CD14-positive monocyte (primary cell): ENCODE measurements at regions not wholly inside any gene's neighbourhood (a gene's known extent, or its start where the extent isn't known, plus 50 kb on each side); places are given as distances from the start of the nearest gene placed in this dataset.
A peak's percentile ranks its signal among the peaks of the same experiment; 100 is the strongest.

Experiments used
- DNase-seq, 3 donors: peaks; one replicate each; pipeline ENCODE4 v3.0.0-alpha.2; 2011 to 2022
- H2AFZ ChIP-seq: 2 replicates; pipeline ENCODE4 v1.6.0; 2012; ENCODE audit warnings: mild to moderate bottlenecking, low read depth, low read length, inconsistent platforms; ENCODE audit not compliant: insufficient read depth, poor library complexity, severe bottlenecking
- H3K27ac ChIP-seq, 2 donors: 1 replicate in 1 of 2; 2 replicates in 1 of 2; pipeline ENCODE4 v1.5.1; 2012 to 2013; ENCODE audit warnings: low read length in 2 of 2, control low read depth in 1 of 2, inconsistent platforms in 1 of 2, low read depth in 1 of 2, mild to moderate bottlenecking in 1 of 2
- H3K27me3 ChIP-seq, 2 donors: one replicate each; pipeline versions ENCODE4 v1.6.0 to v1.6.1; 2011 to 2013; ENCODE audit warnings: low read length in 2 of 2; ENCODE audit not compliant: control insufficient read depth in 2 of 2, insufficient read depth in 2 of 2
- H3K36me3 ChIP-seq, 2 donors: replicated peaks in 1 of 2; 1 replicate in 1 of 2; 2 replicates in 1 of 2; pipeline versions ENCODE4 v1.5.1 to v1.6.1; 2012 to 2013; ENCODE audit warnings: low read length in 2 of 2, control low read depth in 1 of 2, inconsistent platforms in 1 of 2, mild to moderate bottlenecking in 1 of 2; ENCODE audit not compliant: insufficient read depth in 2 of 2, control insufficient read depth in 1 of 2
- H3K4me1 ChIP-seq, 2 donors: 1 replicate in 1 of 2; 2 replicates in 1 of 2; pipeline versions ENCODE4 v1.5.1 to v1.6.1; 2012 to 2013; ENCODE audit warnings: low read length in 2 of 2, control low read depth in 1 of 2, inconsistent platforms in 1 of 2, mild to moderate bottlenecking in 1 of 2, moderate library complexity in 1 of 2; ENCODE audit not compliant: insufficient read depth in 2 of 2, control insufficient read depth in 1 of 2
- H3K4me2 ChIP-seq: replicated peaks from 2 replicates; pipeline ENCODE3; 2012; ENCODE audit warnings: low read length, moderate library complexity, mild to moderate bottlenecking; ENCODE audit not compliant: poor library complexity, severe bottlenecking; ENCODE audit errors: extremely low read depth
- H3K4me3 ChIP-seq, 3 experiments: fragments of 200-600 bp in 1 of 3; sonication (generic) in 1 of 3; replicated peaks in 1 of 3; 1 replicate in 2 of 3; 2 replicates in 1 of 3; pipeline ENCODE4 v1.5.1; 2011 to 2013; ENCODE audit warnings: low read length in 3 of 3, mild to moderate bottlenecking in 3 of 3, control low read depth in 2 of 3, low read depth in 2 of 3, inconsistent platforms in 1 of 3, moderate library complexity in 1 of 3
- H3K79me2 ChIP-seq: 2 replicates; pipeline ENCODE4 v1.6.0; 2012; ENCODE audit warnings: mild to moderate bottlenecking, control low read depth, inconsistent platforms, low read length, moderate library complexity; ENCODE audit not compliant: insufficient read depth
- H3K9ac ChIP-seq: 2 replicates; pipeline ENCODE4 v1.6.0; 2017; ENCODE audit warnings: low read length, mild to moderate bottlenecking; ENCODE audit not compliant: insufficient read depth, poor library complexity, severe bottlenecking
- H3K9me3 ChIP-seq, 2 donors: replicated peaks in 1 of 2; 1 replicate in 1 of 2; 2 replicates in 1 of 2; pipeline versions ENCODE4 v1.5.1 to v1.6.1; 2012 to 2013; ENCODE audit warnings: low read length in 2 of 2, control low read depth in 1 of 2; ENCODE audit not compliant: control insufficient read depth in 1 of 2, insufficient read depth in 1 of 2
- H4K20me1 ChIP-seq: 2 replicates; pipeline ENCODE4 v1.6.0; 2012; ENCODE audit warnings: mild to moderate bottlenecking, low read length, control low read depth, moderate library complexity; ENCODE audit not compliant: insufficient read depth
- H3K27ac Mint-ChIP-seq, 7 donors: one replicate each; pipeline ENCODE4 v1.8.0; 2020; ENCODE audit warnings: mild to moderate bottlenecking in 7 of 7, mixed read lengths in 7 of 7, moderate library complexity in 6 of 7, inconsistent platforms in 2 of 7
- H3K27me3 Mint-ChIP-seq, 3 donors: one replicate each; pipeline ENCODE4 v1.8.0; 2021 to 2022; ENCODE audit warnings: low read depth in 3 of 3, mild to moderate bottlenecking in 3 of 3, mixed read lengths in 3 of 3, moderate library complexity in 3 of 3, inconsistent platforms in 1 of 3
- H3K36me3 Mint-ChIP-seq, 2 donors: one replicate each; pipeline ENCODE4 v1.8.0; 2020; ENCODE audit warnings: mixed read lengths in 2 of 2, inconsistent platforms in 1 of 2, mild to moderate bottlenecking in 1 of 2
- H3K4me1 Mint-ChIP-seq: one replicate; pipeline ENCODE4 v1.8.0; 2020; ENCODE audit warnings: mild to moderate bottlenecking, mixed read lengths
- H3K4me3 Mint-ChIP-seq, 2 donors: one replicate each; pipeline ENCODE4 v1.8.0; 2020; ENCODE audit warnings: mild to moderate bottlenecking in 2 of 2, mixed read lengths in 2 of 2, moderate library complexity in 1 of 2
- H3K9me3 Mint-ChIP-seq, 7 donors: one replicate each; pipeline ENCODE4 v1.8.0; 2020 to 2022; ENCODE audit warnings: mixed read lengths in 7 of 7, mild to moderate bottlenecking in 6 of 7, moderate library complexity in 6 of 7, inconsistent platforms in 2 of 7
- WGBS: methylation state at CpG from one replicate; pipeline ENCODE4 v1.1.5; 2013; ENCODE audit warnings: missing lambda C conversion rate; ENCODE audit not compliant: insufficient coverage; 5-methylcytosine and 5-hydroxymethylcytosine counted together
- intact Hi-C, 2 donors: fragments of 100-400 bp; cut with micrococcal nuclease; formaldehyde crosslinking; loops; one replicate each; pipeline versions ENCODE4 v1.15.0 to v1.15.1; 2023
- TF ChIP-seq, protein P1 (sequence below): fragments of 200-600 bp; IDR thresholded peaks from one replicate; pipeline ENCODE4 v1.8.0; 2022; ENCODE audit warnings: antibody characterized with exemption, mild to moderate bottlenecking

DNA sequence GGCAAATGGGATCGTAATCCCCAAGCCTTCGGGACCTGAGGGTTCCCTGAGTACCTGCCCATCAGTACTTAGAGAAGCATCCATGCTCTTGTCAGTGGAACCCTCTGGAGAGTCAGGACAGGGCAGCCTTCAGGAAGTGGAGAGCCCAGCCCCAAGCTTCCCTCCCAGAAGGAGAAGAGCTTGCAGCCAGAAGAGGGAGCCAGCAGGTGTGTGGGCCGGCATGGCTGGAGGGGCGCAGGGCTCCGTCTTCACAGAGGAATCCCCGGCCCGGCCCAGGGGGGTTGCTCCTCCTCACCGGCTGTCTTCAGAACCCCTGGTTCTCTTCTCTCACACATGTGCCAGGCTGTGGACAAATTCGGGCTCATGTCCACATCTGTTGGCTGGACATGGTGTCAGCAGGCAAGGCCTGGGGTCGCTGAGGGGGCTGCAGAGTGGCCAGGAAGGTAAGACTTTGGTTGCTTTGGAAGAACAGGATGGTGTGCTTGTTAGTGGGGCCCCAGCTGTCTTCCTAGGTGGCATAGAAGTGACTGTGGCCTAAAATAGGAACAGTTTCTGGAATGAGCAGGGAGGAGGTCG lies 58.9 kb upstream of the RXRA start:
- peaks cover 3% of the 10 kb centered on the region for H4K20me1 ChIP-seq
- H3K36me3 ChIP-seq: no peaks in the 10 kb centered on the region
- DNase-seq: peak in 1 of 3 donors; percentile 11
- Mint-ChIP-seq H3K36me3 (no peaks in the 10 kb centered on the region), H3K27ac (peak overlapping the region in 1 of 7 donors; percentile 6), H3K27me3 (peaks cover 29 to 66% (median 46%) of the 10 kb centered on the region in 3 donors), H3K4me1 (peaks cover 27% of the 10 kb centered on the region), H3K9me3 (peaks cover 0 to 4% (median 0%) of the 10 kb centered on the region in 7 donors), H3K4me3 (peak overlapping the region in 1 of 2 donors; percentile 39)
- H3K27me3 ChIP-seq: peaks cover 0 to 36% of the 10 kb centered on the region in 2 donors
- no peaks in the 10 kb centered on the region for H3K9me3 ChIP-seq
- H3K27ac ChIP-seq: no peak overlapping the region
- H3K4me2 ChIP-seq: no peak overlapping the region
- WGBS: 66% methylated on average over 9 of the region's 11 CpGs
- no peaks in the 10 kb centered on the region for H3K79me2 ChIP-seq
- TF ChIP-seq, protein P1, sequence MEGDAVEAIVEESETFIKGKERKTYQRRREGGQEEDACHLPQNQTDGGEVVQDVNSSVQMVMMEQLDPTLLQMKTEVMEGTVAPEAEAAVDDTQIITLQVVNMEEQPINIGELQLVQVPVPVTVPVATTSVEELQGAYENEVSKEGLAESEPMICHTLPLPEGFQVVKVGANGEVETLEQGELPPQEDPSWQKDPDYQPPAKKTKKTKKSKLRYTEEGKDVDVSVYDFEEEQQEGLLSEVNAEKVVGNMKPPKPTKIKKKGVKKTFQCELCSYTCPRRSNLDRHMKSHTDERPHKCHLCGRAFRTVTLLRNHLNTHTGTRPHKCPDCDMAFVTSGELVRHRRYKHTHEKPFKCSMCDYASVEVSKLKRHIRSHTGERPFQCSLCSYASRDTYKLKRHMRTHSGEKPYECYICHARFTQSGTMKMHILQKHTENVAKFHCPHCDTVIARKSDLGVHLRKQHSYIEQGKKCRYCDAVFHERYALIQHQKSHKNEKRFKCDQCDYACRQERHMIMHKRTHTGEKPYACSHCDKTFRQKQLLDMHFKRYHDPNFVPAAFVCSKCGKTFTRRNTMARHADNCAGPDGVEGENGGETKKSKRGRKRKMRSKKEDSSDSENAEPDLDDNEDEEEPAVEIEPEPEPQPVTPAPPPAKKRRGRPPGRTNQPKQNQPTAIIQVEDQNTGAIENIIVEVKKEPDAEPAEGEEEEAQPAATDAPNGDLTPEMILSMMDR: peak; percentile 25
- no peak overlapping the region for H2AFZ ChIP-seq
- no peak overlapping the region for H3K9ac ChIP-seq
- intact Hi-C loops: no loop called here
- H3K4me1 ChIP-seq: peaks cover 25% of the 10 kb centered on the region in 2 donors
- no peak overlapping the region for H3K4me3 ChIP-seq

DNA sequence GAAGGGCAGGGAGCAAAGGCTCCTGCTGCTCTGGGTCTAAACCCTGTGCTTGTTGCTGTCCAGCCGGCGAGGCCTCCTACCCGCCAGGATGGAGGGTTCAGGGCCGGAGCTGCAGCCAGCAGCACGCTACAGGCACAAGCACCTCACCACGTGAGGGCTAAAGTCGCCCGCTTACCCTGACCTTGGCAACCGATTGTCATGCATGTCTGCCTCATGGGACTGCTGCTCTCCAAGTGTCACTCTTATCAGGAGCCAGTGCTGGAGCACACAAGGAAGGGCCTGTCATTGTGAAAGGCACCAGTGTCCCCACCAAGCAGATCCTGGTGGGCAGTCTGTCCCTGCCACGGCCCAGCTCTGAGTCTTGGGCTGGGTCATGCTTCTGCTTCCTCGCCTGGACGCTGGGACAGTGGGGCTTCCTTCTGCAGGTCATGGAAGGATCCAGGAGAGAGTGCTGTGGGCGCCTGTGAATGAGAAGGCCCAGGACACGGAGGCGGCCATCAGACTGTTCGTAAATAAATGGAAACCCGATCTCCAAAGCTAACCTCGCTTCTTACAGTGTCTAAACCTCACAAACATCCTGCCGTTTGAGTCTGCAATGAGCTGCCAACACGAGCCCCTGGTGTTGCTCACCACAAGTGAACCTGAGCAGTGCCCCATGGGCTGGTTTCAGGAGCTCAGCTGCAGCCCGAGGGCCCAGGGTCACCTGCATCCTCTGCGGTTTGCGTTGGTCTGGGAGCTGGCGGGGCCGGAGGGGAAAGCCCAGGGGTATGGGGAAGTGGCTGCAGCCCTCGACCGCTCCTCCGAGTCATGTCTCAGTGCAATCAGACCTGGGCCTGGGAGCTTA lies 58.2 kb upstream of the RXRA start:
- Mint-ChIP-seq H3K4me1 (peaks cover 27% of the 10 kb centered on the region), H3K9me3 (peaks cover 0 to 4% (median 0%) of the 10 kb centered on the region in 7 donors), H3K27me3 (peaks cover 31 to 70% (median 45%) of the 10 kb centered on the region in 3 donors), H3K27ac (peak overlapping the region in 6 of 7 donors; percentile 6 to 71 (median 50)), H3K36me3 (no peaks in the 10 kb centered on the region), H3K4me3 (peak overlapping the region; percentile 27 to 77)
- 31% methylated on average over 24 of the region's 28 CpGs for WGBS
- Histone ChIP-seq H3K4me1 (peaks cover 25% of the 10 kb centered on the region in 2 donors), H3K27ac (peak overlapping the region in 1 of 2 donors; percentile 21), H2AFZ (no peak overlapping the region), H3K9me3 (no peaks in the 10 kb centered on the region), H3K4me3 (peak overlapping the region in 1 of 3 experiments; percentile 30), H3K9ac (no peak overlapping the region), H3K27me3 (peaks cover 0 to 35% of the 10 kb centered on the region in 2 donors), H4K20me1 (peaks cover 3% of the 10 kb centered on the region), H3K79me2 (no peaks in the 10 kb centered on the region), H3K4me2 (peak overlapping the region; percentile 39), H3K36me3 (no peaks in the 10 kb centered on the region)
- TF ChIP-seq, protein P1: no peak
- DNase-seq: peak; percentile 83 to 88 (median 83)
- intact Hi-C loops: no loop called here
